ENCODE measurements at regions not wholly inside any gene's neighbourhood (a gene's known extent, or its start where the extent isn't known, plus 50 kb on each side); places are given as distances from the start of the nearest gene placed in this dataset.

DNA sequence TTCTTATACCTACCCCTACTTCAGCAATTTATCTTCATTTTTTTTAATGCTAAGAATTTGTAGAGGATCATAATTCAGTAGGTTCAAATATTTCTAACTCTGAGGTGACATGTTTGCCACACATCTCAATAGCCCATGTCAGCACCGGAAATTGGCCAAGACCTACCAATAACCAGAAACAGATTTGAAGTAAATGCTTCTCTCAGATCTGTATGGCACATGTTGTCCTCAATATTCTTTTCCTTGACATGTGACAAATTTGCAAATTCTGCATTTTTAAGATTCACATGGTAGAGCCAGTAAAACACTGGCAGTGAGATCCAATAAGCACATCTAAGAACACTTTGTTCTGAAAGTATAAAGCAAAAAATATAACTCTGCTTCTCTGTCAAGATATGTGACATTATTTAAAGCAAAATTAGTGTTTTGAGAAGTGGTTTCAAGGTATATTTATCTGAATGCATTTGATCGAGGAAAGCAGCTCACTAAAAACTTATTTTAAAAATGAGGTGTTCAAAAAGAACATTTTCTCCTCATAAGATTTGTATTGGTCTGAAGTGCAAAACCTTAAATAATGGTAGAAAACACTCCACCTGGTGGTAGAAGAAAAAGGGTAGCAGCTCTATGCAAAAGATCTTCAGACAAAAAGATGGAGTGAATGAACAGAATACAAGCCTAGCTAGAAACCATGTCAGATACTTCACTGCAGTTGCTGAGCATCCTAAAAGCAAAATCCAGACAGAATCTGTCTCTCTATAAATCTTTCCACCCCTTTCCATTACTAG lies 513.8 kb upstream of the FAM241A start:
- TF ChIP-seq CTCF (IDR thresholded peaks at IDR 0.05; ENCODE audit: insufficient read depth, low read length, poor library complexity, severe bottlenecking) (no peak), EZH2phosphoT487 (conservative IDR thresholded peaks at IDR 0.05; ENCODE audit: low read length) (no peak)
- Histone ChIP-seq H3K9me3 (ENCODE audit: insufficient read depth, low read length) (no peaks in the 10 kb centered on the region), H3K79me2 (ENCODE audit: insufficient read depth, low read length) (no peaks in the 10 kb centered on the region), H3K4me2 (ENCODE audit: low read depth, low read length, poor library complexity, severe bottlenecking) (no peak overlapping the region), H3K4me3 (ENCODE audit: insufficient read depth, low read length, poor library complexity, severe bottlenecking) (no peak overlapping the region), H3F3A (ENCODE audit: insufficient read depth) (no peaks in the 10 kb centered on the region), H4K20me1 (ENCODE audit: low read depth, low read length) (no peaks in the 10 kb centered on the region), H3K9ac (ENCODE audit: low read length) (no peak overlapping the region), H3K27me3 (ENCODE audit: low read length) (no peaks in the 10 kb centered on the region), H3K9me2 (replicated peaks; ENCODE audit: insufficient read depth, low read length) (no peaks in the 10 kb centered on the region), H3K36me3 (ENCODE audit: low read length) (no peaks in the 10 kb centered on the region), H2AFZ (ENCODE audit: low read depth, low read length, severe bottlenecking) (no peak overlapping the region), H3K27ac (ENCODE audit: low read depth, low read length) (no peak overlapping the region)

- no peak overlapping the region for H3K9ac ChIP-seq (ENCODE audit: low read length)
- no peaks in the 10 kb centered on the region for H3F3A ChIP-seq (ENCODE audit: insufficient read depth)
- no peak overlapping the region for H3K4me2 ChIP-seq (ENCODE audit: low read depth, low read length, poor library complexity, severe bottlenecking)
- no peaks in the 10 kb centered on the region for H3K79me2 ChIP-seq (ENCODE audit: insufficient read depth, low read length)
- no peaks in the 10 kb centered on the region for H3K9me3 ChIP-seq (ENCODE audit: insufficient read depth, low read length)
- no peak overlapping the region for H3K27ac ChIP-seq (ENCODE audit: low read depth, low read length)
- TF ChIP-seq EZH2phosphoT487 (conservative IDR thresholded peaks at IDR 0.05; ENCODE audit: low read length) (no peak), CTCF (IDR thresholded peaks at IDR 0.05; ENCODE audit: insufficient read depth, low read length, poor library complexity, severe bottlenecking) (no peak)
- H4K20me1 ChIP-seq (ENCODE audit: low read depth, low read length), result no peaks in the 10 kb centered on the region
- no peak overlapping the region for H3K4me3 ChIP-seq (ENCODE audit: insufficient read depth, low read length, poor library complexity, severe bottlenecking)
- H3K36me3 ChIP-seq (ENCODE audit: low read length), result no peaks in the 10 kb centered on the region
- H3K9me2 ChIP-seq (replicated peaks; ENCODE audit: insufficient read depth, low read length), result no peaks in the 10 kb centered on the region
- no peaks in the 10 kb centered on the region for H3K27me3 ChIP-seq (ENCODE audit: low read length)
- no peak overlapping the region for H2AFZ ChIP-seq (ENCODE audit: low read depth, low read length, severe bottlenecking)
Observed at GRCh38 chr4:111632641-111633151, 512.6 kb upstream of the FAM241A start.

- Histone ChIP-seq H3K79me2 (ENCODE audit: insufficient read depth, low read length) (no peaks in the 10 kb centered on the region), H4K20me1 (ENCODE audit: low read depth, low read length) (no peaks in the 10 kb centered on the region), H3K4me2 (ENCODE audit: low read depth, low read length, poor library complexity, severe bottlenecking) (no peak overlapping the region), H3K27me3 (ENCODE audit: low read length) (no peaks in the 10 kb centered on the region), H3K36me3 (ENCODE audit: low read length) (no peaks in the 10 kb centered on the region), H3K9ac (ENCODE audit: low read length) (no peak overlapping the region), H3K27ac (ENCODE audit: low read depth, low read length) (no peak overlapping the region), H3K9me3 (ENCODE audit: insufficient read depth, low read length) (no peaks in the 10 kb centered on the region), H3F3A (ENCODE audit: insufficient read depth) (no peaks in the 10 kb centered on the region), H3K4me3 (ENCODE audit: insufficient read depth, low read length, poor library complexity, severe bottlenecking) (no peak overlapping the region), H3K9me2 (replicated peaks; ENCODE audit: insufficient read depth, low read length) (no peaks in the 10 kb centered on the region), H2AFZ (ENCODE audit: low read depth, low read length, severe bottlenecking) (no peak overlapping the region)
- TF ChIP-seq CTCF (IDR thresholded peaks at IDR 0.05; ENCODE audit: insufficient read depth, low read length, poor library complexity, severe bottlenecking) (no peak), EZH2phosphoT487 (conservative IDR thresholded peaks at IDR 0.05; ENCODE audit: low read length) (no peak)
Observed at GRCh38 chr4:111633663-111634266, 511.5 kb upstream of the FAM241A start.
